Nephron (organoid): ENCODE measurements at regions not wholly inside any gene's neighbourhood (a gene's known extent, or its start where the extent isn't known, plus 50 kb on each side); places are given as distances from the start of the nearest gene placed in this dataset.

Source experiments
- H3K27ac Mint-ChIP-seq, 3 experiments: 2 replicates each; pipeline ENCODE4 v1.8.0; 2020; ENCODE audit warnings: mixed read lengths in 3 of 3, mild to moderate bottlenecking in 2 of 3, moderate library complexity in 1 of 3
- H3K27me3 Mint-ChIP-seq: 2 replicates; pipeline ENCODE4 v1.8.0; 2021; ENCODE audit warnings: low read depth, mild to moderate bottlenecking, moderate library complexity, mixed read lengths
- H3K36me3 Mint-ChIP-seq: 2 replicates; pipeline ENCODE4 v1.8.0; 2020; ENCODE audit warnings: low read depth, mixed read lengths
- H3K4me1 Mint-ChIP-seq: 2 replicates; pipeline ENCODE4 v1.8.0; 2020; ENCODE audit warnings: mixed read lengths
- H3K4me3 Mint-ChIP-seq, 3 experiments: 2 replicates each; pipeline ENCODE4 v1.8.0; 2020; ENCODE audit warnings: mild to moderate bottlenecking in 3 of 3, mixed read lengths in 3 of 3, moderate library complexity in 2 of 3
- H3K9me3 Mint-ChIP-seq: 2 replicates; pipeline ENCODE4 v1.8.0; 2020; ENCODE audit warnings: mixed read lengths
- TF ChIP-seq, protein P1 (sequence below), 3 experiments: fragments of 200-600 bp; sonication (generic); IDR thresholded peaks; one replicate each; pipeline ENCODE4 v1.5.0; 2021; ENCODE audit warnings: antibody characterized with exemption in 3 of 3; ENCODE audit not compliant: unreplicated experiment in 3 of 3

DNA sequence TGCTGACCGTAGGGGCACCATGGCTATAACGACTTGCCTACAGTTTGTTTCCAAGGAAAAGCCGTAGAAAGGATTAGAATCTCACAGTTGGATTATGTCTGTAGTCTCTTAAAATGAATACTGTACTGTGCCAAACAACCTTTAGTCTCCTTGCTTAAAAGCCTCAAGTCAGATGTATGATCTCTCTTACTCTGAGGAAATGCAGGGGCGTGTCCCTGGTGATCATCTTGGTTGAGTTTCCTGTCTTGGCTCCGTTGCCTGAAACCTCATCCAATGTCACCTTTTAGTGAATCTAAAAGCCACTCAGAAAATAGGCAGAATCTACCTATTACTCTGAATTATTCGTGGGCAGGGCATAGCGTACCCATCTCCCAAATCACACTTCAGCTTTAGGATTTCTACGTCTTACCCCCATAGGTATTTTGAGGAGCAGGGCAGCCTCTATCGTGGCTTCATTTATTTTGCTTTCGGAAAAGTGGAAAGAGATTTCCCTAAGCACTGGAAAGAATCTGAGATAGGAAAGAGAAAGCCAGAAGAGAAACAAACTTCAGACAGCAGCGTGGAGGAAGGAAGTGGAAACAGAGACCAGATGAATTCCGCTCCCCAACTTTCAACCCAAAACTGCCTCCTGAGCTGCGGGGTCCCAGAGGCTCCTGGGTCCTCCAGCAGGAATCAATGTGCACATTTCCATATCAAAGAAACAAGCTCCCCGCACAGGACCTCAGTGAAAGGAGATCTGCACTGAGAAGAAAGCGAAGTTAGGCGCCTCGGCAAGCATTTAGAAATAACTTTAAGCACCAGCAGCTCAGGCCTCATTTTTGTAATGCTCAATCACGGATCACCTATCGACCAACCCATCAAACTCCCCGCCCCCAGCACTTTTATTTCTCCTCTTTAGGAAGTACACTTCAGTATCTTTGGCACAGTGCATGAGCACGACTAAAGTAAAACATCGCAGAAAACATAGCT is 245.8 kb downstream of the ETS1 start:
- TF ChIP-seq, protein P1, sequence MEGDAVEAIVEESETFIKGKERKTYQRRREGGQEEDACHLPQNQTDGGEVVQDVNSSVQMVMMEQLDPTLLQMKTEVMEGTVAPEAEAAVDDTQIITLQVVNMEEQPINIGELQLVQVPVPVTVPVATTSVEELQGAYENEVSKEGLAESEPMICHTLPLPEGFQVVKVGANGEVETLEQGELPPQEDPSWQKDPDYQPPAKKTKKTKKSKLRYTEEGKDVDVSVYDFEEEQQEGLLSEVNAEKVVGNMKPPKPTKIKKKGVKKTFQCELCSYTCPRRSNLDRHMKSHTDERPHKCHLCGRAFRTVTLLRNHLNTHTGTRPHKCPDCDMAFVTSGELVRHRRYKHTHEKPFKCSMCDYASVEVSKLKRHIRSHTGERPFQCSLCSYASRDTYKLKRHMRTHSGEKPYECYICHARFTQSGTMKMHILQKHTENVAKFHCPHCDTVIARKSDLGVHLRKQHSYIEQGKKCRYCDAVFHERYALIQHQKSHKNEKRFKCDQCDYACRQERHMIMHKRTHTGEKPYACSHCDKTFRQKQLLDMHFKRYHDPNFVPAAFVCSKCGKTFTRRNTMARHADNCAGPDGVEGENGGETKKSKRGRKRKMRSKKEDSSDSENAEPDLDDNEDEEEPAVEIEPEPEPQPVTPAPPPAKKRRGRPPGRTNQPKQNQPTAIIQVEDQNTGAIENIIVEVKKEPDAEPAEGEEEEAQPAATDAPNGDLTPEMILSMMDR (IDR thresholded peaks at IDR 0.05; ENCODE audit: unreplicated experiment in 3 of 3) = no peak
- H3K9me3 Mint-ChIP-seq = no peaks in the 10 kb centered on the region
- H3K36me3 Mint-ChIP-seq = no peaks in the 10 kb centered on the region
- no peaks in the 10 kb centered on the region for H3K27me3 Mint-ChIP-seq
- H3K4me3 Mint-ChIP-seq = no peak overlapping the region
- peak overlapping the region; percentile 54 to 65 (median 59) for H3K27ac Mint-ChIP-seq
- peaks cover 27% of the 10 kb centered on the region for H3K4me1 Mint-ChIP-seq

GRCh38 chr11:128339792-128340191 is 247.6 kb downstream of the ETS1 start:
- no peaks in the 10 kb centered on the region for H3K36me3 Mint-ChIP-seq
- H3K4me3 Mint-ChIP-seq = no peak overlapping the region
- H3K27ac Mint-ChIP-seq = no peak overlapping the region
- TF ChIP-seq, protein P1 (IDR thresholded peaks at IDR 0.05; ENCODE audit: unreplicated experiment in 3 of 3) = no peak
- no peaks in the 10 kb centered on the region for H3K27me3 Mint-ChIP-seq
- H3K9me3 Mint-ChIP-seq = no peaks in the 10 kb centered on the region
- peaks cover 27% of the 10 kb centered on the region for H3K4me1 Mint-ChIP-seq

- peaks cover 27% of the 10 kb centered on the region for H3K4me1 Mint-ChIP-seq
- no peak overlapping the region for H3K27ac Mint-ChIP-seq
- H3K27me3 Mint-ChIP-seq = no peaks in the 10 kb centered on the region
- TF ChIP-seq, protein P1 (IDR thresholded peaks at IDR 0.05; ENCODE audit: unreplicated experiment in 3 of 3) = no peak
- no peaks in the 10 kb centered on the region for H3K36me3 Mint-ChIP-seq
- H3K4me3 Mint-ChIP-seq = no peak overlapping the region
- H3K9me3 Mint-ChIP-seq = no peaks in the 10 kb centered on the region
Observed at GRCh38 chr11:128338811-128339210, 248.5 kb downstream of the ETS1 start.

DNA sequence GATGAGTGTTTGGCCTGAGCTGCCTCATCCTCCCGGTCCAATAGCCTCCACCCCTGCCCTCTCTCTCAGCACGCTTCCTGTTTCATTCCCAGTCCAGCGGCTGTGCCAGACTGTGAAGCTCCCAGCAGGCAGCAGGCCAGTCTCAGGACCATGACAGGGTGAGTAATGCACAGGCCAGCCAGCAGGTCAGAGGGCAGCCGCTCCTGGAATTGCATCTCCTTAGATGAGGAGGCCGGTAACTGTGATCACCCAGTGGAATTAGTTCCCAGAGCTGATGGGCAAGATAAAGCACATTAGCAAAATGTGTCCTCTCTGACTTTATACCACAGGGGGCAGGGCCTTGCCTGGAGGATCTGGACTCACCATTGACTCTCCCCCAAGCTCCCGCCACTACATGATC is 251.2 kb downstream of the ETS1 start:
- H3K36me3 Mint-ChIP-seq = no peaks in the 10 kb centered on the region
- no peak overlapping the region for H3K4me3 Mint-ChIP-seq
- H3K4me1 Mint-ChIP-seq = peaks cover 5% of the 10 kb centered on the region
- peak overlapping the region in 2 of 3 experiments; percentile 27 to 47 for H3K27ac Mint-ChIP-seq
- H3K27me3 Mint-ChIP-seq = no peaks in the 10 kb centered on the region
- TF ChIP-seq, protein P1 (IDR thresholded peaks at IDR 0.05; ENCODE audit: unreplicated experiment in 3 of 3) = no peak
- H3K9me3 Mint-ChIP-seq = no peaks in the 10 kb centered on the region

DNA sequence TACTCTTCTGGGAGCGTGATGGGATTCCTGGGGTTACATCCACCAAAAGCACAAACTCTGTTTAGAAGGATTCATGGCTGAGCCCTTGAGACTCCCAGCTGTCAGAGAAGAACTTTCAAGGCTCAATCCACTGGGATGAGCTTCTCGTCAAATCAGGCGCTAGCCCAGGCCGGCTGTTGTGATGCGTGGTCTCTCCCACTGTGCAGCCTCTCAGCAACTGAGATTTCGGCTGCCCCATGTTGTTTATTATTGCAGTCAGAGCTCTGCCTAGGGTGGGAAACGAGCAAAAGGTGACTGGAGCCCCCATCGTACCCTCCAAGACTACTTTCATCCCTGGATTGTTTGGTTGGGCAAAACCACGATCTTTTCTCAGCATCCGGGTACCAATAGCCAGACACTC is 251.6 kb downstream of the ETS1 start:
- no peaks in the 10 kb centered on the region for H3K27me3 Mint-ChIP-seq
- no peaks in the 10 kb centered on the region for H3K36me3 Mint-ChIP-seq
- TF ChIP-seq, protein P1 (IDR thresholded peaks at IDR 0.05; ENCODE audit: unreplicated experiment in 3 of 3) = no peak
- H3K27ac Mint-ChIP-seq = peak overlapping the region in 1 of 3 experiments; percentile 27
- no peak overlapping the region for H3K4me3 Mint-ChIP-seq
- H3K9me3 Mint-ChIP-seq = no peaks in the 10 kb centered on the region
- peaks cover 5% of the 10 kb centered on the region for H3K4me1 Mint-ChIP-seq
